MCF 10A (cell line): ENCODE measurements at regions not wholly inside any gene's neighbourhood (a gene's known extent, or its start where the extent isn't known, plus 50 kb on each side); places are given as distances from the start of the nearest gene placed in this dataset.

Source experiments
- BruUV-seq: library from RNA; stranded (reverse); fragments of 400-500 nt; replicated peaks from 2 replicates; lab custom pipeline; 2021; lab: Mats Ljungman, UMichigan
- CTCF ChIA-PET: fragments of 300-600 bp; sonication (Branson Sonifier 250); formaldehyde crosslinking; extraction: SDS; loops from one replicate; lab custom pipeline; 2021; ENCODE audit warnings: antibody characterized with exemption, inconsistent platforms; lab: Yijun Ruan, JAX
- POLR2A ChIA-PET: fragments of 300-600, 350-650 bp; sonication (Branson Sonifier 250); formaldehyde crosslinking; extraction: SDS; loops from one replicate; lab custom pipeline; 2020; ENCODE audit warnings: antibody characterized with exemption, inconsistent platforms; lab: Yijun Ruan, JAX
- DNase-seq: peaks from one replicate; pipeline ENCODE4 v3.0.0-alpha.2; 2018; ENCODE audit not compliant: unreplicated experiment
- H3K27ac Mint-ChIP-seq: one replicate; pipeline ENCODE4 v1.8.0; 2022; ENCODE audit warnings: mild to moderate bottlenecking, low read depth, mixed read lengths; ENCODE audit not compliant: unreplicated experiment
- H3K27me3 Mint-ChIP-seq: one replicate; pipeline ENCODE4 v1.8.0; 2022; ENCODE audit warnings: mixed read lengths; ENCODE audit not compliant: insufficient read depth, unreplicated experiment
- H3K36me3 Mint-ChIP-seq: one replicate; pipeline ENCODE4 v1.8.0; 2022; ENCODE audit warnings: mild to moderate bottlenecking, moderate library complexity, mixed read lengths; ENCODE audit not compliant: insufficient read depth, unreplicated experiment
- H3K4me1 Mint-ChIP-seq: one replicate; pipeline ENCODE4 v1.8.0; 2022; ENCODE audit warnings: mixed read lengths; ENCODE audit not compliant: insufficient read depth, unreplicated experiment
- H3K4me3 Mint-ChIP-seq: one replicate; pipeline ENCODE4 v1.8.0; 2022; ENCODE audit warnings: mild to moderate bottlenecking, moderate library complexity, mixed read lengths; ENCODE audit not compliant: unreplicated experiment
- H3K9me3 Mint-ChIP-seq: one replicate; pipeline ENCODE4 v1.8.0; 2022; ENCODE audit warnings: mixed read lengths; ENCODE audit not compliant: unreplicated experiment
- intact Hi-C: fragments of 100-400 bp; cut with micrococcal nuclease; formaldehyde crosslinking; loops from 2 replicates; pipeline ENCODE4 v1.14.1; 2022
- TF ChIP-seq, protein P1 (sequence below): fragments of 200-600 bp; IDR thresholded peaks from one replicate; pipeline ENCODE4 v1.8.0; 2022; ENCODE audit warnings: antibody characterized with exemption, mild to moderate bottlenecking; ENCODE audit not compliant: unreplicated experiment

DNA sequence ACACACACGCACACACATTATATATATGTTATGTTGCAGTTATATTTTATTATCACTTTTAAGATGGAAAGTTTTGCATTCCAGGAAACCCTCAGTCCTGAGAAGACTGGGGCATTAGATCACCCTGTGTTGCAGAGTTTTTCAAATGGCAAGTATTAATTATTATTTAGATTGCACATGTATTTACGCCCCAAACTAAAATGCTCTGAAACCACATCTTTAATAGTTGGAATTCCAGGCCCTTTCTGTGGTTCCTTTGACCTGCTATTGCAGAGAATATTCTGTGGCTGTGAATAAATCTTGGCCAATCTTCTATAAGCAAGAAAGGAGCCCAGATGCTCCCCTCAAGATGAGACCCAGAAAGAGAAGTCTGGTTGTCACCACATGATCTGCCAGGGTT is 427.0 kb upstream of the TNP1 start:
- ChIA-PET CTCF (no interaction called here), POLR2A (no interaction called here)
- intact Hi-C loops: no loop called here
- peaks cover 5% of the 10 kb centered on the region for H3K4me1 Mint-ChIP-seq
- no peaks in the 10 kb centered on the region for H3K9me3 Mint-ChIP-seq
- H3K36me3 Mint-ChIP-seq: no peaks in the 10 kb centered on the region
- H3K27ac Mint-ChIP-seq: no peak overlapping the region
- no peaks in the 10 kb centered on the region for H3K27me3 Mint-ChIP-seq
- no peak overlapping the region for H3K4me3 Mint-ChIP-seq
- DNase-seq: no peak
- no TSS peak for BruUV-seq
- TF ChIP-seq, protein P1, sequence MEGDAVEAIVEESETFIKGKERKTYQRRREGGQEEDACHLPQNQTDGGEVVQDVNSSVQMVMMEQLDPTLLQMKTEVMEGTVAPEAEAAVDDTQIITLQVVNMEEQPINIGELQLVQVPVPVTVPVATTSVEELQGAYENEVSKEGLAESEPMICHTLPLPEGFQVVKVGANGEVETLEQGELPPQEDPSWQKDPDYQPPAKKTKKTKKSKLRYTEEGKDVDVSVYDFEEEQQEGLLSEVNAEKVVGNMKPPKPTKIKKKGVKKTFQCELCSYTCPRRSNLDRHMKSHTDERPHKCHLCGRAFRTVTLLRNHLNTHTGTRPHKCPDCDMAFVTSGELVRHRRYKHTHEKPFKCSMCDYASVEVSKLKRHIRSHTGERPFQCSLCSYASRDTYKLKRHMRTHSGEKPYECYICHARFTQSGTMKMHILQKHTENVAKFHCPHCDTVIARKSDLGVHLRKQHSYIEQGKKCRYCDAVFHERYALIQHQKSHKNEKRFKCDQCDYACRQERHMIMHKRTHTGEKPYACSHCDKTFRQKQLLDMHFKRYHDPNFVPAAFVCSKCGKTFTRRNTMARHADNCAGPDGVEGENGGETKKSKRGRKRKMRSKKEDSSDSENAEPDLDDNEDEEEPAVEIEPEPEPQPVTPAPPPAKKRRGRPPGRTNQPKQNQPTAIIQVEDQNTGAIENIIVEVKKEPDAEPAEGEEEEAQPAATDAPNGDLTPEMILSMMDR: no peak

DNA sequence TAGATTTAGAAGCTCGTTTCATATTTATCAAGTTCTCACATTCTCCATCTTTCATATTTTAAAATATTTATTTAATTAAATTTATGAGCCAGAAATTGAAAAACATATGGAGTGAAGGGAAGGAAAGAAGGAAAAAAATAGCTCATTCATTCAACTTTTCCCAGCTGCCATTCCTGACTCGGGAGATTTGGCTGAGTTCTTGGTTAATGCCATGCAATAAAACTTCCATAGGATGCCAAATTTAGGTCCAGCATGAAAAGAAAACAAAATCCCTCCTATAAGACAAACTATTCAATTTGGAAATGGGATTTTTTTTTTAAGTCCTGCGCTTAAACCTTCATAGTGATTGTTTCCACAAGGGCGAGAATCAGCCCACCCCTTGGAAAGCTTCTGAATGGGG is 426.1 kb upstream of the TNP1 start:
- CTCF ChIA-PET: interaction anchor here (0.7 kb wide), 1 partner anchor 119 kb away, joined by 3 read pairs; no protein-coding TSS in a partner anchor
- H3K9me3 Mint-ChIP-seq: no peaks in the 10 kb centered on the region
- intact Hi-C loops: no loop called here
- H3K27me3 Mint-ChIP-seq: no peaks in the 10 kb centered on the region
- POLR2A ChIA-PET: interaction anchor here (0.5 to 0.6 kb wide), 2 partner anchors 602 to 779 kb away, joined by 3 read pairs; no protein-coding TSS in a partner anchor
- TF ChIP-seq, protein P1: no peak
- no TSS peak for BruUV-seq
- peaks cover 5% of the 10 kb centered on the region for H3K4me1 Mint-ChIP-seq
- no peak overlapping the region for H3K4me3 Mint-ChIP-seq
- H3K27ac Mint-ChIP-seq: no peak overlapping the region
- H3K36me3 Mint-ChIP-seq: no peaks in the 10 kb centered on the region
- DNase-seq: no peak

DNA sequence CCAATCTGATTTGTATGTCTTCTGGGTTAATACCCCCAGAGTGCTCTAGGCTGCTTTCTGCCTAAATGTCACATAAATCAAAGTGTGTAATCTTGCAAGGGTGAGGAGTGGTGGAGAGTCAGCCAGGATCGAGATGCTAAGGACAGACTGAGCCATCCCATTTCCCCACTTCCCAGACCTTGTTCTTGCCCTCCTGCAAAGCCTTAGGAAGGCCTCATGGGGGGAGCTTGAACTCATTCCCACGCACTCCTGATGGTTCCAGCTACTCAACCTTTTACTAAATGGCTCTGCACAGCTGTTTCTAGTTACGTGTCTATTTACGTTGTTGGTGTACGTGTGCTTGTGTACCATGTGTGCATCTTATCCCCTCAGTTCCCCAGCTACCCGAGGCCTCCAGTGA is 423.6 kb upstream of the TNP1 start:
- CTCF ChIA-PET: interaction anchor here (1.4 kb wide), 1 partner anchor 13 kb away, joined by 4 read pairs; no protein-coding TSS in a partner anchor
- Mint-ChIP-seq H3K27me3 (no peaks in the 10 kb centered on the region), H3K36me3 (no peaks in the 10 kb centered on the region), H3K9me3 (no peaks in the 10 kb centered on the region), H3K27ac (no peak overlapping the region), H3K4me3 (no peak overlapping the region), H3K4me1 (peaks cover 5% of the 10 kb centered on the region)
- DNase-seq: no peak
- POLR2A ChIA-PET: no interaction called here
- BruUV-seq: no TSS peak
- TF ChIP-seq, protein P1: no peak
- intact Hi-C loops: no loop called here

DNA sequence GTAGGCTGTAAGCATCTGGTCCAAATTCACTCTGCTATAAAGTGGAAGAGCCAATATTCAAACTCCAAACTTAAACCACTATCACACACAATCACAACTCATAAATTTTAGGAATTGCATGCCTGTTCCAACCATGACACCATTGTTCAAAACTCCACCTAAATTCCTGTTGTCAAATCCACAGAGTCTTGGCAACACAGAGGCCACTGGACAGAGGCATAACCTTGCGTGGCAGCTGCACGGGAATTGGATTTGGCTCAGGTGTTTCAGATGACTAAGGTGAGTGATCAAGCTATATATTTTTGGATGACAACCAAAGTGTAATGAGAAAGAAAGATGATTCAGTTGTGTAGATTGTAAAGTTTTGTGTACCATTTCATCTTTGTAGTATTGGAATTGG is 422.7 kb upstream of the TNP1 start:
- TF ChIP-seq, protein P1: no peak
- DNase-seq: no peak
- intact Hi-C loops: no loop called here
- Mint-ChIP-seq H3K27ac (no peak overlapping the region), H3K9me3 (no peaks in the 10 kb centered on the region), H3K27me3 (no peaks in the 10 kb centered on the region), H3K4me3 (no peak overlapping the region), H3K36me3 (peaks cover 7% of the 10 kb centered on the region), H3K4me1 (peaks cover 13% of the 10 kb centered on the region)
- ChIA-PET POLR2A (interaction anchor here (0.7 kb wide), 1 partner anchor 51 kb away, joined by 3 read pairs; no protein-coding TSS in a partner anchor), CTCF (no interaction called here)
- no TSS peak for BruUV-seq
